ENCODE measurements at regions not wholly inside any gene's neighbourhood (a gene's known extent, or its start where the extent isn't known, plus 50 kb on each side); places are given as distances from the start of the nearest gene placed in this dataset.

DNA sequence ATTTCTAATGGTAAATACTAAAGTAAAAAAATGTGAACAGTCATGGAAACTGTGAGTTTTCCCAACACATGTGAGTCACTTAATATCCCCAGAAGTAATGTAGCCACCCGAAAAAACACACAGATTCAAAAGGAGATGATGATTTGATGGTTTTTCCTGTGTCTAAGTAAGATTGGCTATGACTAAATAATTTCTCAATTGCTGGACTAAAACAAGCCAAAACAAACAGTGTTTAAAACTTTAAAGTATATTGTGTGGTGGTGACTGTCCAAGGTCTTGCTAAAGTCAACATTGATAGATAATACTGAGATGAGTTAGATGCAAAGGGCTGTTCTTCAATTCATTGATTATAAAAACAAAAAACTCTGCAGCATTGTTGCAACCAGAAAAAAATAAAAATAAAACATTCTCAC lies 89.6 kb upstream of the SOX5 start:
- in situ Hi-C loops (cut with MboI): no loop called here
- H2AFZ ChIP-seq (ENCODE audit: low read depth, low read length): no peak overlapping the region
- intact Hi-C loops (cut with micrococcal nuclease): no loop called here
- CTCF ChIA-PET (ENCODE audit: low intra/inter-chr PET ratio): no interaction called here
- no peaks in the 10 kb centered on the region for H3K36me3 ChIP-seq (ENCODE audit: control insufficient read depth, insufficient read depth, low read length)
- H4K20me1 ChIP-seq (replicated peaks; ENCODE audit: control insufficient read depth, insufficient read depth, low read length): no peaks in the 10 kb centered on the region
- ATAC-seq (no peak), DNase-seq (ENCODE audit: extremely low read depth in 1 of 4, low spot score in 3 of 4) (no peak), FAIRE-seq (no peak)
- POLR2A ChIA-PET: no interaction called here
- no peaks in the 10 kb centered on the region for H3K27me3 ChIP-seq (ENCODE audit: control insufficient read depth in 2 of 2, insufficient read depth in 2 of 2, low read length in 2 of 2)
- no peak overlapping the region for H3K4me2 ChIP-seq (ENCODE audit: insufficient read depth, low read length)
- 7% methylated on average over 1 of the region's 1 CpG for WGBS (ENCODE audit: insufficient coverage, low coverage, missing lambda C conversion rate)
- no peak overlapping the region for H3K4me3 ChIP-seq
- H3K9me3 ChIP-seq (replicated peaks; ENCODE audit: control insufficient read depth, insufficient read depth, low read depth, low read length): no peaks in the 10 kb centered on the region
- H3K79me2 ChIP-seq (ENCODE audit: control insufficient read depth, insufficient read depth, low read length): no peaks in the 10 kb centered on the region
- no peaks in the 10 kb centered on the region for H3K9me1 ChIP-seq (ENCODE audit: control insufficient read depth, insufficient read depth, low read length)
- no peak overlapping the region for H3K27ac ChIP-seq (ENCODE audit: extremely low read depth, low read depth, low read length)
- H3K4me1 ChIP-seq (replicated peaks in 1 of 2; ENCODE audit: control insufficient read depth in 2 of 2, insufficient read depth in 2 of 2, low read length in 2 of 2): no peaks in the 10 kb centered on the region
- no peak overlapping the region for H3K9ac ChIP-seq (ENCODE audit: insufficient read depth in 1 of 2, low read depth in 2 of 2, low read length in 2 of 2)
- no TSS peak for BruUV-seq (replicated peaks)
- TF ChIP-seq ZNF12 (CRISPR knock-in tag; IDR thresholded peaks at IDR 0.05): no peak
- TF ChIP-seq, protein P1, sequence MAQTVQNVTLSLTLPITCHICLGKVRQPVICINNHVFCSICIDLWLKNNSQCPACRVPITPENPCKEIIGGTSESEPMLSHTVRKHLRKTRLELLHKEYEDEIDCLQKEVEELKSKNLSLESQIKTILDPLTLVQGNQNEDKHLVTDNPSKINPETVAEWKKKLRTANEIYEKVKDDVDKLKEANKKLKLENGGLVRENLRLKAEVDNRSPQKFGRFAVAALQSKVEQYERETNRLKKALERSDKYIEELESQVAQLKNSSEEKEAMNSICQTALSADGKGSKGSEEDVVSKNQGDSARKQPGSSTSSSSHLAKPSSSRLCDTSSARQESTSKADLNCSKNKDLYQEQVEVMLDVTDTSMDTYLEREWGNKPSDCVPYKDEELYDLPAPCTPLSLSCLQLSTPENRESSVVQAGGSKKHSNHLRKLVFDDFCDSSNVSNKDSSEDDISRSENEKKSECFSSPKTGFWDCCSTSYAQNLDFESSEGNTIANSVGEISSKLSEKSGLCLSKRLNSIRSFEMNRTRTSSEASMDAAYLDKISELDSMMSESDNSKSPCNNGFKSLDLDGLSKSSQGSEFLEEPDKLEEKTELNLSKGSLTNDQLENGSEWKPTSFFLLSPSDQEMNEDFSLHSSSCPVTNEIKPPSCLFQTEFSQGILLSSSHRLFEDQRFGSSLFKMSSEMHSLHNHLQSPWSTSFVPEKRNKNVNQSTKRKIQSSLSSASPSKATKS (CRISPR knock-in tag; IDR thresholded peaks at IDR 0.05): no peak
- TF ChIP-seq PHTF2 (CRISPR knock-in tag; IDR thresholded peaks at IDR 0.05): no peak
- no peak for TF ChIP-seq RBM14 (IDR thresholded peaks at IDR 0.05; ENCODE audit: borderline replicate concordance, insufficient read depth, low read depth, low read length)
- TF ChIP-seq, protein P2, sequence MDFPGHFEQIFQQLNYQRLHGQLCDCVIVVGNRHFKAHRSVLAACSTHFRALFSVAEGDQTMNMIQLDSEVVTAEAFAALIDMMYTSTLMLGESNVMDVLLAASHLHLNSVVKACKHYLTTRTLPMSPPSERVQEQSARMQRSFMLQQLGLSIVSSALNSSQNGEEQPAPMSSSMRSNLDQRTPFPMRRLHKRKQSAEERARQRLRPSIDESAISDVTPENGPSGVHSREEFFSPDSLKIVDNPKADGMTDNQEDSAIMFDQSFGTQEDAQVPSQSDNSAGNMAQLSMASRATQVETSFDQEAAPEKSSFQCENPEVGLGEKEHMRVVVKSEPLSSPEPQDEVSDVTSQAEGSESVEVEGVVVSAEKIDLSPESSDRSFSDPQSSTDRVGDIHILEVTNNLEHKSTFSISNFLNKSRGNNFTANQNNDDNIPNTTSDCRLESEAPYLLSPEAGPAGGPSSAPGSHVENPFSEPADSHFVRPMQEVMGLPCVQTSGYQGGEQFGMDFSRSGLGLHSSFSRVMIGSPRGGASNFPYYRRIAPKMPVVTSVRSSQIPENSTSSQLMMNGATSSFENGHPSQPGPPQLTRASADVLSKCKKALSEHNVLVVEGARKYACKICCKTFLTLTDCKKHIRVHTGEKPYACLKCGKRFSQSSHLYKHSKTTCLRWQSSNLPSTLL (IDR thresholded peaks at IDR 0.05): no peak
- no peak for TF ChIP-seq ZNF75A (CRISPR knock-in tag; IDR thresholded peaks at IDR 0.05)
- no peak for TF ChIP-seq ZNF165 (CRISPR knock-in tag; IDR thresholded peaks at IDR 0.05; ENCODE audit: borderline replicate concordance)
- TF ChIP-seq RB1 (IDR thresholded peaks at IDR 0.05; ENCODE audit: low read depth): no peak
- no peak for TF ChIP-seq NCOA1 (IDR thresholded peaks at IDR 0.05; ENCODE audit: low read depth)
- no peak for TF ChIP-seq LEF1 (IDR thresholded peaks at IDR 0.05)
- TF ChIP-seq FOXJ3 (CRISPR knock-in tag; IDR thresholded peaks at IDR 0.05): no peak
- no peak for TF ChIP-seq SMARCC2 (IDR thresholded peaks at IDR 0.05; ENCODE audit: low read depth)
- no peak for TF ChIP-seq SUPT5H (IDR thresholded peaks at IDR 0.05)
- TF ChIP-seq POU5F1 (IDR thresholded peaks at IDR 0.05; ENCODE audit: borderline replicate concordance, low read depth, low read length, partially characterized antibody): no peak
- TF ChIP-seq JUNB (CRISPR knock-in tag; conservative IDR thresholded peaks at IDR 0.05): no peak
- TF ChIP-seq TBP (optimal IDR thresholded peaks at IDR 0.05; ENCODE audit: low read depth, low read length): no peak
- no peak for TF ChIP-seq RBM17 (IDR thresholded peaks at IDR 0.05; ENCODE audit: borderline replicate concordance, low read depth, low read length)
- TF ChIP-seq KLF16 (IDR thresholded peaks at IDR 0.05): no peak
- no peak for TF ChIP-seq RUNX1 (IDR thresholded peaks at IDR 0.05; ENCODE audit: low read depth)
